BJ (cell line): ENCODE measurements at regions not wholly inside any gene's neighbourhood (a gene's known extent, or its start where the extent isn't known, plus 50 kb on each side); places are given as distances from the start of the nearest gene placed in this dataset.

Experiments used
- CTCF ChIA-PET: fragments of 350-600 bp; formaldehyde crosslinking; extraction: SDS; loops from one replicate; lab custom pipeline; 2021; ENCODE audit warnings: antibody characterized with exemption, inconsistent platforms; lab: Yijun Ruan, JAX
- POLR2A ChIA-PET: fragments of 300-600 bp; sonication (Branson Sonifier 250); formaldehyde crosslinking; extraction: SDS; loops from one replicate; lab custom pipeline; 2021; ENCODE audit warnings: antibody characterized with exemption; lab: Charles Lee
- DNase-seq: peaks from one replicate; pipeline ENCODE4 v3.0.0-alpha.2; 2011; ENCODE audit warnings: low read depth
- H3K27me3 ChIP-seq: 2 replicates; pipeline ENCODE4 v1.6.0; 2011; ENCODE audit warnings: low read length; ENCODE audit not compliant: control insufficient read depth, insufficient read depth
- H3K36me3 ChIP-seq: 2 replicates; pipeline ENCODE4 v1.5.1; 2011; ENCODE audit warnings: low read length; ENCODE audit not compliant: control insufficient read depth, insufficient read depth
- H3K4me3 ChIP-seq: 2 replicates; pipeline ENCODE4 v1.5.1; 2011; ENCODE audit warnings: low read depth, mild to moderate bottlenecking, control low read depth, low read length
- TF ChIP-seq, protein P1 (sequence below): IDR thresholded peaks from 2 replicates; pipeline ENCODE4 v1.5.1; 2011; ENCODE audit warnings: low read depth, mild to moderate bottlenecking, control low read depth, inconsistent platforms, low read length, moderate library complexity; ENCODE audit not compliant: insufficient read depth

DNA sequence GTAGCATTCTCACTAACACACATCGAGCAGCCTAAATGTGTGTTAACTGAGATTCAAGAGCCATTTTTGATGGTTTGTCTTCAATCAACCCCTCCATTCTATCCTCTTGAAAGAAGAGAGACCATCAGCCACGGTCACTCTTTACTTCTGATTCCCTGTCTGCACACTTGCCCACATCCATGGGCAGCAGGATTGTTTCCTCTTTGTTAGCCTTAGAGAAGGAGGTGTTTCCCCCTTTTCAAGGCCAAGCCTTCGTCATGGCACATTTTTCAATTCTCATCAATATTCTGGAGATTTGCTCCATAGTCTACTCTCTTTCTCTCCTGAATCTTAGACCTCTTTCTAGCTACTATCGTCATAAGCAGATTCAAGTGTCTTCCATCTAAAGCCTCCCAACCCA is 522.4 kb upstream of the NAALADL2 start:
- TF ChIP-seq, protein P1, sequence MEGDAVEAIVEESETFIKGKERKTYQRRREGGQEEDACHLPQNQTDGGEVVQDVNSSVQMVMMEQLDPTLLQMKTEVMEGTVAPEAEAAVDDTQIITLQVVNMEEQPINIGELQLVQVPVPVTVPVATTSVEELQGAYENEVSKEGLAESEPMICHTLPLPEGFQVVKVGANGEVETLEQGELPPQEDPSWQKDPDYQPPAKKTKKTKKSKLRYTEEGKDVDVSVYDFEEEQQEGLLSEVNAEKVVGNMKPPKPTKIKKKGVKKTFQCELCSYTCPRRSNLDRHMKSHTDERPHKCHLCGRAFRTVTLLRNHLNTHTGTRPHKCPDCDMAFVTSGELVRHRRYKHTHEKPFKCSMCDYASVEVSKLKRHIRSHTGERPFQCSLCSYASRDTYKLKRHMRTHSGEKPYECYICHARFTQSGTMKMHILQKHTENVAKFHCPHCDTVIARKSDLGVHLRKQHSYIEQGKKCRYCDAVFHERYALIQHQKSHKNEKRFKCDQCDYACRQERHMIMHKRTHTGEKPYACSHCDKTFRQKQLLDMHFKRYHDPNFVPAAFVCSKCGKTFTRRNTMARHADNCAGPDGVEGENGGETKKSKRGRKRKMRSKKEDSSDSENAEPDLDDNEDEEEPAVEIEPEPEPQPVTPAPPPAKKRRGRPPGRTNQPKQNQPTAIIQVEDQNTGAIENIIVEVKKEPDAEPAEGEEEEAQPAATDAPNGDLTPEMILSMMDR: no peak
- ChIA-PET CTCF (no interaction called here), POLR2A (no interaction called here)
- H3K4me3 ChIP-seq: no peak overlapping the region
- DNase-seq: no peak
- no peaks in the 10 kb centered on the region for H3K27me3 ChIP-seq
- no peaks in the 10 kb centered on the region for H3K36me3 ChIP-seq

GRCh38 chr3:174337227-174337626 is 521.9 kb upstream of the NAALADL2 start:
- H3K36me3 ChIP-seq: no peaks in the 10 kb centered on the region
- TF ChIP-seq, protein P1: no peak
- POLR2A ChIA-PET: no interaction called here
- CTCF ChIA-PET: no interaction called here
- DNase-seq: no peak
- H3K4me3 ChIP-seq: no peak overlapping the region
- H3K27me3 ChIP-seq: no peaks in the 10 kb centered on the region

GRCh38 chr3:174340624-174341587 is 518.2 kb upstream of the NAALADL2 start:
- CTCF ChIA-PET: interaction anchor here (2.2 kb wide), 1 partner anchor 10 kb away, joined by 7 read pairs; no protein-coding TSS in a partner anchor
- TF ChIP-seq, protein P1: no peak

GRCh38 chr3:174342171-174342570 is 517.0 kb upstream of the NAALADL2 start:
- H3K4me3 ChIP-seq: no peak overlapping the region
- no peaks in the 10 kb centered on the region for H3K36me3 ChIP-seq
- ChIA-PET CTCF (interaction anchor here (2.2 kb wide), 1 partner anchor 11 kb away, joined by 7 read pairs; no protein-coding TSS in a partner anchor), POLR2A (interaction anchor here (0.6 kb wide), 1 partner anchor 211 kb away, joined by 5 read pairs; no protein-coding TSS in a partner anchor)
- H3K27me3 ChIP-seq: no peaks in the 10 kb centered on the region
- TF ChIP-seq, protein P1: no peak
- DNase-seq: no peak

More at GRCh38 chr3:174340624-174341587, 518.2 kb upstream of the NAALADL2 start:
- POLR2A ChIA-PET: no interaction called here
- Histone ChIP-seq H3K4me3 (no peak overlapping the region), H3K27me3 (no peaks in the 10 kb centered on the region), H3K36me3 (no peaks in the 10 kb centered on the region)
- no peak for DNase-seq

DNA sequence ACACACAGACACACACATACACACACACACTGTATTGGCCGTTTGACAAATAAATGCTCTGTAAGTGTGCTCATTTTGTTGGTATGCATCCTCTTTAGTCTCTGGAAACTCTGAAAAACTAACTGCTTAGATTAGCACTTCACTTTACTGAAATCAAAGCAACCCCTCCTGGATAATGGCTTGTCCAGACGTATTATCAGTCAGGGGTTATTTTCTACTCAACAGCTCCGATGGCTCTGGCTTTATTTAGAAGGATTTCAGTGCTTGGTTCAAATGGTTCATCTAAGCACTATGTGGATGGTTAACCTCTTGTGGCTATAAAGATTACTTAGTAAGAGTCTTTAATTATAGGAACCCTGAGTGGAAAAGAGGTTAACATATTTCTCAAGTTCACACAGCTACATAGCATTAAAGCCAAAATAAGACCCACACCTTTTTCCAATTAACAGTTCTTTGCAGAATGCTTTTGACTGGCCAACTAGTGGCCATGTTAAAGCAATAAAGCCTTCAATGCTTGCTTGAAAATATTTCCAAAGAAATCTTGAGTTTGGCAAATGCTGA is 516.1 kb upstream of the NAALADL2 start:
- TF ChIP-seq, protein P1: no peak
- no peaks in the 10 kb centered on the region for H3K36me3 ChIP-seq
- CTCF ChIA-PET: interaction anchor here (0.6 to 2.2 kb wide), 3 partner anchors 12 to 218 kb away, joined by 3 to 7 read pairs (median 3); no protein-coding TSS in a partner anchor
- H3K27me3 ChIP-seq: no peaks in the 10 kb centered on the region
- no peak overlapping the region for H3K4me3 ChIP-seq
- no peak for DNase-seq
- POLR2A ChIA-PET: interaction anchor here (0.6 to 0.8 kb wide), 2 partner anchors 13 to 212 kb away, joined by 5 to 6 read pairs; no protein-coding TSS in a partner anchor
